GM23338 (cell line): ENCODE measurements at regions not wholly inside any gene's neighbourhood (a gene's known extent, or its start where the extent isn't known, plus 50 kb on each side); places are given as distances from the start of the nearest gene placed in this dataset.

Source experiments
- ATAC-seq: fragments of 200-7000 bp; cut with Tn5 transposase; 3 replicates; pipeline ENCODE4 v1.9.1; 2020
- DNase-seq: peaks from one replicate; pipeline ENCODE4 v3.0.0-alpha.2; 2015; ENCODE audit warnings: low spot score
- H2AFZ ChIP-seq: fragments of 200-600 bp; sonication (generic); 2 replicates; pipeline ENCODE4 v1.8.0; 2016; ENCODE audit warnings: antibody characterized with exemption, mild to moderate bottlenecking, moderate library complexity
- H3F3A ChIP-seq: fragments of 200-600 bp; sonication (generic); replicated peaks from 2 replicates; pipeline ENCODE4 v1.8.0; 2017; ENCODE audit warnings: antibody characterized with exemption, mixed run types, low read depth
- H3K27ac ChIP-seq: fragments of 200-600 bp; sonication (generic); 2 replicates; pipeline ENCODE4 v1.6.1; 2016; ENCODE audit warnings: low read depth
- H3K27me3 ChIP-seq: fragments of 200-600 bp; sonication (generic); 2 replicates; pipeline ENCODE4 v1.8.0; 2016; ENCODE audit warnings: mild to moderate bottlenecking, mixed run types, moderate library complexity; ENCODE audit not compliant: insufficient read depth
- H3K36me3 ChIP-seq: fragments of 200-600 bp; sonication (generic); 2 replicates; pipeline ENCODE4 v1.8.0; 2016; ENCODE audit warnings: mild to moderate bottlenecking; ENCODE audit not compliant: insufficient read depth
- H3K4me1 ChIP-seq: fragments of 200-600 bp; sonication (generic); 2 replicates; pipeline ENCODE4 v1.8.0; 2016; ENCODE audit warnings: mild to moderate bottlenecking, moderate library complexity; ENCODE audit not compliant: insufficient read depth
- H3K4me2 ChIP-seq: fragments of 200-600 bp; sonication (generic); 2 replicates; pipeline ENCODE4 v1.7.1; 2017; ENCODE audit warnings: mixed run types
- H3K4me3 ChIP-seq: fragments of 200-600 bp; sonication (generic); 2 replicates; pipeline ENCODE4 v1.6.1; 2016; ENCODE audit warnings: mixed run types
- H3K79me2 ChIP-seq: fragments of 200-600 bp; sonication (generic); replicated peaks from 2 replicates; pipeline ENCODE4 v1.8.0; 2017; ENCODE audit warnings: mild to moderate bottlenecking; ENCODE audit not compliant: insufficient read depth
- H3K9me2 ChIP-seq: fragments of 200-600 bp; sonication (generic); 2 replicates; pipeline ENCODE4 v1.8.0; 2017; ENCODE audit not compliant: insufficient read depth
- H4K20me1 ChIP-seq: fragments of 200-600 bp; sonication (generic); replicated peaks from 2 replicates; pipeline ENCODE4 v1.8.0; 2017; ENCODE audit warnings: mild to moderate bottlenecking; ENCODE audit not compliant: insufficient read depth
- H3K27ac Mint-ChIP-seq: 2 replicates; pipeline ENCODE4 v1.8.0; 2020; ENCODE audit warnings: inconsistent platforms, mild to moderate bottlenecking, moderate library complexity, mixed read lengths
- H3K27me3 Mint-ChIP-seq: 3 replicates; pipeline ENCODE4 v1.8.0; 2022; ENCODE audit warnings: low read depth, mild to moderate bottlenecking, moderate library complexity, mixed read lengths, inconsistent platforms; ENCODE audit not compliant: insufficient read depth, poor library complexity
- H3K36me3 Mint-ChIP-seq: 3 replicates; pipeline ENCODE4 v1.8.0; 2021; ENCODE audit warnings: low read depth, mild to moderate bottlenecking, inconsistent platforms, moderate library complexity, mixed read lengths
- H3K4me1 Mint-ChIP-seq: 3 replicates; pipeline ENCODE4 v1.8.0; 2020; ENCODE audit warnings: mild to moderate bottlenecking, inconsistent platforms, mixed read lengths
- H3K4me3 Mint-ChIP-seq: 3 replicates; pipeline ENCODE4 v1.8.0; 2021; ENCODE audit warnings: moderate library complexity, mild to moderate bottlenecking, inconsistent platforms, mixed read lengths
- H3K9me3 Mint-ChIP-seq: 3 replicates; pipeline ENCODE4 v1.8.0; 2020; ENCODE audit warnings: moderate library complexity, mild to moderate bottlenecking, inconsistent platforms, mixed read lengths
- CREB1 ChIP-seq: fragments of 250-450 bp; sonication (Bioruptor Pico); IDR thresholded peaks from 2 replicates; pipeline ENCODE4 v1.5.0; 2020; ENCODE audit warnings: low read depth, mild to moderate bottlenecking, moderate library complexity
- EZH2 ChIP-seq: fragments of 200-600 bp; sonication (generic); IDR thresholded peaks from one replicate; pipeline ENCODE4 v1.8.0; 2017; ENCODE audit warnings: antibody characterized with exemption, mild to moderate bottlenecking, low read depth; ENCODE audit not compliant: unreplicated experiment
- EZH2phosphoT487 ChIP-seq: fragments of 200-600 bp; sonication (generic); IDR thresholded peaks from one replicate; pipeline ENCODE4 v1.8.1; 2018; ENCODE audit warnings: antibody characterized with exemption; ENCODE audit not compliant: unreplicated experiment
- JUNB ChIP-seq: IDR thresholded peaks from one replicate; pipeline ENCODE4 v1.6.1; 2016; ENCODE audit warnings: antibody characterized with exemption; ENCODE audit not compliant: unreplicated experiment
- POLR2AphosphoS5 ChIP-seq: IDR thresholded peaks from 2 replicates; pipeline ENCODE4 v1.6.1; 2016; ENCODE audit warnings: antibody characterized with exemption, low read depth
- STAT1 ChIP-seq: IDR thresholded peaks from one replicate; pipeline ENCODE4 v1.6.1; 2016; ENCODE audit warnings: antibody characterized with exemption; ENCODE audit not compliant: unreplicated experiment
- ZNF331 ChIP-seq: fragments of 250-450 bp; sonication (Bioruptor Pico); IDR thresholded peaks from 2 replicates; pipeline ENCODE4 v1.5.0; 2020; ENCODE audit warnings: low read depth, mild to moderate bottlenecking, moderate library complexity
- TF ChIP-seq, protein P1 (sequence below), 2 experiments: fragments of 200-600 bp in 1 of 2; sonication (generic) in 1 of 2; conservative IDR thresholded peaks; 2 replicates each; pipeline versions ENCODE4 v1.5.1 to v1.6.1; 2016 to 2017; ENCODE audit warnings: antibody characterized with exemption in 2 of 2, low read depth in 2 of 2, mild to moderate bottlenecking in 2 of 2, moderate library complexity in 1 of 2
- TF ChIP-seq, protein P2 (sequence below): fragments of 250-450 bp; sonication (Bioruptor Pico); IDR thresholded peaks from 2 replicates; pipeline ENCODE4 v1.5.0; 2020; ENCODE audit warnings: mild to moderate bottlenecking, moderate library complexity

DNA sequence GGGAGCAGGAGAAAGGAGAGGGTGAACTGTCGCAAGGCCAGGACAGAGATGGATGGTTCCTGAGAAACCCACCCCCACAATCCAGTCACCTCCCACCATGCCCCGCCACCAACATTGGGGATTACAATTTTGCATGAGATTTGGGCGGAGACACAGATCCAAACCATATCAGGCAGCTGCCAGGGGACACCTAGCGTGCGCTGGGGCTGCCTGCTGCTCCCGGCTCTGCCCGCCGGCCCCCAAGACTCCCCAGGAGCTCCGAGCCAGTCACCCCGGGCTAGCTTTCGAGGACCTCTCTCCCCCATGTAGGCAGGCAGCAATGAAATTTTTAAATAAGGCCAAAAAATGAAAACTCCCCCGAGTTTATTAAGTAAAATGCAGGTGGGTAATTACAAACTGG, 111.7 kb downstream of the UNCX start:
- H4K20me1 ChIP-seq = no peaks in the 10 kb centered on the region
- Mint-ChIP-seq H3K27me3 (peaks cover 6% of the 10 kb centered on the region), H3K27ac (no peak overlapping the region), H3K4me3 (no peak overlapping the region), H3K9me3 (peaks cover 1% of the 10 kb centered on the region), H3K36me3 (peaks cover 1% of the 10 kb centered on the region; the same call in 1 of the 3 replicates), H3K4me1 (no peaks in the 10 kb centered on the region)
- no peak for ATAC-seq
- H3K4me1 ChIP-seq = no peaks in the 10 kb centered on the region
- H3K36me3 ChIP-seq = no peaks in the 10 kb centered on the region
- no peaks in the 10 kb centered on the region for H3K27me3 ChIP-seq
- DNase-seq = no peak
- no peaks in the 10 kb centered on the region for H3F3A ChIP-seq
- H3K79me2 ChIP-seq = no peaks in the 10 kb centered on the region
- no peak overlapping the region for H3K4me3 ChIP-seq
- H3K4me2 ChIP-seq = no peak overlapping the region
- H3K9me2 ChIP-seq = no peaks in the 10 kb centered on the region
- no peak overlapping the region for H3K27ac ChIP-seq
- TF ChIP-seq STAT1 (no peak), EZH2phosphoT487 (no peak), EZH2 (no peak), CREB1 (CRISPR knock-in tag) (no peak), POLR2AphosphoS5 (no peak), JUNB (no peak), ZNF331 (no peak)
- TF ChIP-seq, protein P1, sequence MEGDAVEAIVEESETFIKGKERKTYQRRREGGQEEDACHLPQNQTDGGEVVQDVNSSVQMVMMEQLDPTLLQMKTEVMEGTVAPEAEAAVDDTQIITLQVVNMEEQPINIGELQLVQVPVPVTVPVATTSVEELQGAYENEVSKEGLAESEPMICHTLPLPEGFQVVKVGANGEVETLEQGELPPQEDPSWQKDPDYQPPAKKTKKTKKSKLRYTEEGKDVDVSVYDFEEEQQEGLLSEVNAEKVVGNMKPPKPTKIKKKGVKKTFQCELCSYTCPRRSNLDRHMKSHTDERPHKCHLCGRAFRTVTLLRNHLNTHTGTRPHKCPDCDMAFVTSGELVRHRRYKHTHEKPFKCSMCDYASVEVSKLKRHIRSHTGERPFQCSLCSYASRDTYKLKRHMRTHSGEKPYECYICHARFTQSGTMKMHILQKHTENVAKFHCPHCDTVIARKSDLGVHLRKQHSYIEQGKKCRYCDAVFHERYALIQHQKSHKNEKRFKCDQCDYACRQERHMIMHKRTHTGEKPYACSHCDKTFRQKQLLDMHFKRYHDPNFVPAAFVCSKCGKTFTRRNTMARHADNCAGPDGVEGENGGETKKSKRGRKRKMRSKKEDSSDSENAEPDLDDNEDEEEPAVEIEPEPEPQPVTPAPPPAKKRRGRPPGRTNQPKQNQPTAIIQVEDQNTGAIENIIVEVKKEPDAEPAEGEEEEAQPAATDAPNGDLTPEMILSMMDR (conservative IDR thresholded peaks at IDR 0.05; ENCODE audit: low read depth in 2 of 2) = no peak
- TF ChIP-seq, protein P2, sequence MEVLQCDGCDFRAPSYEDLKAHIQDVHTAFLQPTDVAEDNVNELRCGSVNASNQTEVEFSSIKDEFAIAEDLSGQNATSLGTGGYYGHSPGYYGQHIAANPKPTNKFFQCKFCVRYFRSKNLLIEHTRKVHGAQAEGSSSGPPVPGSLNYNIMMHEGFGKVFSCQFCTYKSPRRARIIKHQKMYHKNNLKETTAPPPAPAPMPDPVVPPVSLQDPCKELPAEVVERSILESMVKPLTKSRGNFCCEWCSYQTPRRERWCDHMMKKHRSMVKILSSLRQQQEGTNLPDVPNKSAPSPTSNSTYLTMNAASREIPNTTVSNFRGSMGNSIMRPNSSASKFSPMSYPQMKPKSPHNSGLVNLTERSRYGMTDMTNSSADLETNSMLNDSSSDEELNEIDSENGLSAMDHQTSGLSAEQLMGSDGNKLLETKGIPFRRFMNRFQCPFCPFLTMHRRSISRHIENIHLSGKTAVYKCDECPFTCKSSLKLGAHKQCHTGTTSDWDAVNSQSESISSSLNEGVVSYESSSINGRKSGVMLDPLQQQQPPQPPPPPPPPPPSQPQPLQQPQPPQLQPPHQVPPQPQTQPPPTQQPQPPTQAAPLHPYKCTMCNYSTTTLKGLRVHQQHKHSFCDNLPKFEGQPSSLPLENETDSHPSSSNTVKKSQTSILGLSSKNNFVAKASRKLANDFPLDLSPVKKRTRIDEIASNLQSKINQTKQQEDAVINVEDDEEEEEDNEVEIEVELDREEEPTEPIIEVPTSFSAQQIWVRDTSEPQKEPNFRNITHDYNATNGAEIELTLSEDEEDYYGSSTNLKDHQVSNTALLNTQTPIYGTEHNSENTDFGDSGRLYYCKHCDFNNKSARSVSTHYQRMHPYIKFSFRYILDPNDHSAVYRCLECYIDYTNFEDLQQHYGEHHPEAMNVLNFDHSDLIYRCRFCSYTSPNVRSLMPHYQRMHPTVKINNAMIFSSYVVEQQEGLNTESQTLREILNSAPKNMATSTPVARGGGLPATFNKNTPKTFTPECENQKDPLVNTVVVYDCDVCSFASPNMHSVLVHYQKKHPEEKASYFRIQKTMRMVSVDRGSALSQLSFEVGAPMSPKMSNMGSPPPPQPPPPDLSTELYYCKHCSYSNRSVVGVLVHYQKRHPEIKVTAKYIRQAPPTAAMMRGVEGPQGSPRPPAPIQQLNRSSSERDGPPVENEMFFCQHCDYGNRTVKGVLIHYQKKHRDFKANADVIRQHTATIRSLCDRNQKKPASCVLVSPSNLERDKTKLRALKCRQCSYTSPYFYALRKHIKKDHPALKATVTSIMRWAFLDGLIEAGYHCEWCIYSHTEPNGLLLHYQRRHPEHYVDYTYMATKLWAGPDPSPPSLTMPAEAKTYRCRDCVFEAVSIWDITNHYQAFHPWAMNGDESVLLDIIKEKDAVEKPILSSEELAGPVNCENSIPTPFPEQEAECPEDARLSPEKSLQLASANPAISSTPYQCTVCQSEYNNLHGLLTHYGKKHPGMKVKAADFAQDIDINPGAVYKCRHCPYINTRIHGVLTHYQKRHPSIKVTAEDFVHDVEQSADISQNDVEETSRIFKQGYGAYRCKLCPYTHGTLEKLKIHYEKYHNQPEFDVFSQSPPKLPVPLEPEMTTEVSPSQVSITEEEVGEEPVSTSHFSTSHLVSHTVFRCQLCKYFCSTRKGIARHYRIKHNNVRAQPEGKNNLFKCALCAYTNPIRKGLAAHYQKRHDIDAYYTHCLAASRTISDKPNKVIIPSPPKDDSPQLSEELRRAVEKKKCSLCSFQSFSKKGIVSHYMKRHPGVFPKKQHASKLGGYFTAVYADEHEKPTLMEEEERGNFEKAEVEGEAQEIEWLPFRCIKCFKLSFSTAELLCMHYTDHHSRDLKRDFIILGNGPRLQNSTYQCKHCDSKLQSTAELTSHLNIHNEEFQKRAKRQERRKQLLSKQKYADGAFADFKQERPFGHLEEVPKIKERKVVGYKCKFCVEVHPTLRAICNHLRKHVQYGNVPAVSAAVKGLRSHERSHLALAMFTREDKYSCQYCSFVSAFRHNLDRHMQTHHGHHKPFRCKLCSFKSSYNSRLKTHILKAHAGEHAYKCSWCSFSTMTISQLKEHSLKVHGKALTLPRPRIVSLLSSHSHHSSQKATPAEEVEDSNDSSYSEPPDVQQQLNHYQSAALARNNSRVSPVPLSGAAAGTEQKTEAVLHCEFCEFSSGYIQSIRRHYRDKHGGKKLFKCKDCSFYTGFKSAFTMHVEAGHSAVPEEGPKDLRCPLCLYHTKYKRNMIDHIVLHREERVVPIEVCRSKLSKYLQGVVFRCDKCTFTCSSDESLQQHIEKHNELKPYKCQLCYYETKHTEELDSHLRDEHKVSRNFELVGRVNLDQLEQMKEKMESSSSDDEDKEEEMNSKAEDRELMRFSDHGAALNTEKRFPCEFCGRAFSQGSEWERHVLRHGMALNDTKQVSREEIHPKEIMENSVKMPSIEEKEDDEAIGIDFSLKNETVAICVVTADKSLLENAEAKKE (CRISPR knock-in tag) = no peak
- no peak overlapping the region for H2AFZ ChIP-seq
